SJSA1 (cell line): ENCODE measurements at regions not wholly inside any gene's neighbourhood (a gene's known extent, or its start where the extent isn't known, plus 50 kb on each side); places are given as distances from the start of the nearest gene placed in this dataset.

ENCODE experiments used
- DNase-seq, 2 experiments: peaks; one replicate each; pipeline ENCODE4 v3.0.0-alpha.2; 2015 to 2020; ENCODE audit warnings: low spot score in 2 of 2, low read depth in 1 of 2
- H3K27ac ChIP-seq: fragments of 250-450 bp; sonication (Bioruptor Pico); 2 replicates; pipeline ENCODE4 v1.5.1; 2020; ENCODE audit warnings: mild to moderate bottlenecking, moderate library complexity
- H3K27me3 ChIP-seq: fragments of 250-450 bp; sonication (Bioruptor Pico); replicated peaks from 2 replicates; pipeline ENCODE4 v1.5.1; 2020; ENCODE audit warnings: mild to moderate bottlenecking, moderate library complexity
- H3K36me3 ChIP-seq: fragments of 250-450 bp; sonication (Bioruptor Pico); 2 replicates; pipeline ENCODE4 v1.5.1; 2020; ENCODE audit warnings: mild to moderate bottlenecking
- H3K4me1 ChIP-seq: fragments of 250-450 bp; sonication (Bioruptor Pico); replicated peaks from 2 replicates; pipeline ENCODE4 v1.6.1; 2021; ENCODE audit warnings: mild to moderate bottlenecking
- H3K4me3 ChIP-seq: fragments of 250-450 bp; sonication (Bioruptor Pico); 2 replicates; pipeline ENCODE4 v1.5.1; 2020; ENCODE audit warnings: mild to moderate bottlenecking
- H3K9me3 ChIP-seq: fragments of 250-450 bp; sonication (Bioruptor Pico); replicated peaks from 2 replicates; pipeline ENCODE4 v1.5.1; 2020; ENCODE audit warnings: mild to moderate bottlenecking

DNA sequence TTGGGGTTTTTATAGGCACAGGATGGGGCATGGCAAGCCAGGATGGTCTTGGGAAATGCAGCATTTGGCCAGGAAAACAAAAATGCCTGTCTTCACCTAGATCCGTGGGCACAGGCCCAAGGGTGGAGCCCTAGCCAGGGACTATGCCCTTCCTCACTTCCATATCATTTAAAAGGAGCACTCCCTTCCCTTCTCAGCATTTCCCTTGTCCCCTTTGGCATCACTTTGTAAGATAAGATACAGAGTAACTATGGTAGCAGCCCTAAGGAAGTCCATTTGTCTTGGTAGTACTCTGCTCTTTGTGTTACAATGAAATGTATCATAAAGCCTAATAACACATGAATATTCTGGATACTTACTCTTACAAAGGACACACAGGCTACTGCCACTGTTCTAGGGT is 1092.6 kb upstream of the TENM4 start:
- Histone ChIP-seq H3K4me1 (no peaks in the 10 kb centered on the region), H3K9me3 (no peaks in the 10 kb centered on the region), H3K4me3 (no peak overlapping the region), H3K27me3 (no peaks in the 10 kb centered on the region), H3K27ac (no peak overlapping the region), H3K36me3 (no peaks in the 10 kb centered on the region)
- no peak for DNase-seq

DNA sequence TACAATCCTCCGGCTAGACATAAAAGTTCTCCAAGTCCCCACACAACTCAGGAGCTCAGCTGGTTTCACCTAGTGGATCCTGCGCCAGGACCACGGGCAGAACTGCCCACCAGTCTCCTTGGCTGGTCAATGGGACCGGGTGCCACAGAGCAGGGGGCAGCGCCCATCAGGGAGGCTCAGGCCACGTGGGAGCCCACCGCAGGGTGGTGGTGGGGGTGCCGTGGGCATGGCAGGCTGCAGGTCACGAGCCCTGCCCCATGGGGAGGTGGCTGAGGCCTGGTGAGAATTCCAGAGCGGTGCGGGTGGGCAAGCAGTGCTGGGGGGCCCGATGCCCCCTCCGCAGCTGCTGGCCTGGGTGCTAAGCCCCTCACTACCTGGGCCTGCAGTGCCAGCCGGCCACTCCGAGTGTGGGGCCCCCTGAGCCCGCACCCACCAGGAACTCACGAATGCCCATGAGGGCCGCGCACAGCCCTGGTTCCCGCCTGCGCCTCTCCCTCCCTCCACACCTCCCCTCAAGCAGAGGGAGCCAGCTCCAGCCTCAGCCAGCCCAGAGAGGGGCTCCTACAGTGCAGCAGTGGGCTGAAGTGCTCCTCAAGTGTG is 1091.9 kb upstream of the TENM4 start:
- DNase-seq: no peak
- Histone ChIP-seq H3K4me1 (no peaks in the 10 kb centered on the region), H3K9me3 (no peaks in the 10 kb centered on the region), H3K4me3 (no peak overlapping the region), H3K36me3 (no peaks in the 10 kb centered on the region), H3K27ac (no peak overlapping the region), H3K27me3 (no peaks in the 10 kb centered on the region)

DNA sequence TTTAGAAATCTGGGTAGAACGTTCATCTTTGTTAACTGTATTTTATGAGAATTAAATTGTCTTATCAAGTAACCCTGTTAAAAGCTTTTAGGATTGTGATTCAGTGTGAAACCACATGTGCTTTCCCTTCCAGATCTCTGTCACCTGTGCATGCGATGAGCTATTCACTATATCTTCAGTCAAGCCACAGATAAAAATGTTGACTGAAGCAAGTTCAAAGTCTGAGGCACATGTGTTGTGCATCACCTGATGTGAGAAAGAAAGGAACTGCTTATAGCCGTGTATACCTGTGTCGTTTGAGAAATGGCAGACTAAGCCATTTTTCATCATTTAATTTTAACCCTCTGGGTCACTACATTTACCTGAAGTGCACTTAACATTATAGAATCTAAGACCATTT is 1088.9 kb upstream of the TENM4 start:
- Histone ChIP-seq H3K27ac (no peak overlapping the region), H3K9me3 (no peaks in the 10 kb centered on the region)
- no peak for DNase-seq

DNA sequence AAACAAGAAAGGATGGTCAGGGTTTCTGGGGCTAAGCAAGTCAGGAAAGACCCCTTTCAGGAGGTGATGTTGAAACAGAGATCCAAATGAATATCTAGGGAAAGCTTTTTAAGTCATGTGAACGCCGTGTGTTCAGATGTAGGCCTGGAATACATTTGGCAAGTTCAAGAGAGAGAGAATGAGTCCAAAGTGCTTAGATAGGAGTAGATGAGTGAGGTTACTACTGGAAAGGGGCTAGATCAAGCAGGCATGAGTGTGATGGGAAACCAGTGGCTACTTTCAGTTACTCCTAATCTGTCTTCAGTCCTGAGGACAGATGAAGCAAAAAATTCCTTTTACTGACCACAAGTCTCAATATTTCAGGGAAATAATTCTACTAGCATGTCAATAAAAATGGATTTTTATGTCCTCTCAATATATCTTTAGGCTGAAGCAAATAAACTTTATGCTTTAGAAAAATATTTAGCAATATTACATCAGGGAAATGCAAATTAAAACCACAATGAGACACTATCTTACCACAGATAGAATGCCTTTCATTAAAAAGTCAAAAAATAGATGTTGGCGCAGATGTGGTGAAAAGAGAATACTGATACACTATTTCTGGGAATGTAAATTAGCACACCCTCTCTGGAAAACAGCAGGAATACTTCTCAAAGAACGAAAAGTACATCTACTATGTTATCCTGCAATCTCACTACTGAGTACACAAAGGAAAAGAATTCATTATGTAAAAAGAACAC is 1085.0 kb upstream of the TENM4 start:
- H3K4me1 ChIP-seq: no peaks in the 10 kb centered on the region
- no peak overlapping the region for H3K27ac ChIP-seq
- H3K36me3 ChIP-seq: no peaks in the 10 kb centered on the region
- no peaks in the 10 kb centered on the region for H3K9me3 ChIP-seq
- DNase-seq: no peak
- H3K27me3 ChIP-seq: no peaks in the 10 kb centered on the region
- H3K4me3 ChIP-seq: no peak overlapping the region

More for the DNA sequence above, 1088.9 kb upstream of the TENM4 start:
- Histone ChIP-seq H3K4me1 (no peaks in the 10 kb centered on the region), H3K36me3 (no peaks in the 10 kb centered on the region), H3K4me3 (no peak overlapping the region), H3K27me3 (no peaks in the 10 kb centered on the region)

DNA sequence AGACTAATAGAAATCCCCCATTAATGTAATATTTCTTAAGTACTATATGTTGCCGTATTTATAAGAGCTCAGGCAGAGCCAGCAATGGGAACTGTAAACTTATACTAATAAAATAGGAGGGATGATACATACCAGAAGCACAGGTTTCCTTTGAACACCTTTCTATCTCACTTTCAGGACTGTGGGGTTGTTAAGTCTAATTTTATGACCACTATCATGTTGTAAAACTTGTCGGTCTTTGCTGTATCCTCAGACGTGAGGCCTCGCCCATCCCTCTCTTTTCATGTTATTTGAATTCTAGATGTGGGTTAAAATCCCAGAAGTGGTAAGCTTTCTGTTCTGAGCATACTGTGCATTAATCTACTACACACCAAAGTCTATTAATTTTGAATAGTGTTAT is 1083.5 kb upstream of the TENM4 start:
- Histone ChIP-seq H3K4me3 (no peak overlapping the region), H3K4me1 (no peaks in the 10 kb centered on the region), H3K27me3 (no peaks in the 10 kb centered on the region), H3K27ac (no peak overlapping the region), H3K9me3 (no peaks in the 10 kb centered on the region), H3K36me3 (no peaks in the 10 kb centered on the region)
- DNase-seq: no peak

DNA sequence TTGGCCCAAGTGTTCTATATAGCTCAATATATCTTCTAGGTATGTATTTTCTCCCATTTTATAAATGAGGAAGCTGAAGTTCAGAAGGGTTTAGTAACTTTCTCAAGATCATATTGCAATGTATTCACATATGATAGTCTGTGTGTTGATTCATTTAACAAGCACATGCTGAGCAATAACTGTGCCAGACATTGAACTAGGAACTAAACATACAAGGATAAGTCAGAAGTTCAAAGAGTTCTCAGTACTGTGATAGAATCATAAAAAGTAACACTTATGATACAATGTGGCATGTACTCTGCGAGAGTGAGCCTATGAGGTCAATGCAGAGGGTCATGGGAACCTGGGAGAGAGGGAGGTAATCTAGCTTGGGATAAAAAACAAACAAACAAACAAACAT is 1082.2 kb upstream of the TENM4 start:
- H3K36me3 ChIP-seq: no peaks in the 10 kb centered on the region
- H3K4me1 ChIP-seq: no peaks in the 10 kb centered on the region
- no peak overlapping the region for H3K27ac ChIP-seq
- DNase-seq: no peak
- H3K4me3 ChIP-seq: no peak overlapping the region
- no peaks in the 10 kb centered on the region for H3K9me3 ChIP-seq
- H3K27me3 ChIP-seq: no peaks in the 10 kb centered on the region

DNA sequence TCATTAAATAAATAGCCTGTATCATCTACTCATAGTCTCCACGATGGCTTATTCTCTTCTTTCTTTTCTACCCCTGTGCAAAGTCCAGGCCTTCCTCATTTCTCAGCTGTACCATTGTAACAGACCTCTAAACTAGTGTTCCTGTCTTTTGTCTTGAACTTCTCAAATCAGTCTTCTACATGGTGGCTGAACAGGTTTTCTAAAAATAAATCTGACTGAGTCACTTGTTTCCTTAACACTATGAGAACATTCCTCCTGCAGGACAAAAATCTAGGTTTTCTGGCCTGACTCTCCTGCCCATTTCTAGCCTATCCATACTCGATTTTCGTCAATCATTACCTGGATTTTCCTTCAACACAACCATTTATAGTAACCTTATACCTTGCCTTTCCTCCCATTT is 1080.8 kb upstream of the TENM4 start:
- Histone ChIP-seq H3K4me1 (no peaks in the 10 kb centered on the region), H3K36me3 (no peaks in the 10 kb centered on the region), H3K27me3 (no peaks in the 10 kb centered on the region), H3K4me3 (no peak overlapping the region), H3K9me3 (no peaks in the 10 kb centered on the region), H3K27ac (no peak overlapping the region)
- DNase-seq: no peak

DNA sequence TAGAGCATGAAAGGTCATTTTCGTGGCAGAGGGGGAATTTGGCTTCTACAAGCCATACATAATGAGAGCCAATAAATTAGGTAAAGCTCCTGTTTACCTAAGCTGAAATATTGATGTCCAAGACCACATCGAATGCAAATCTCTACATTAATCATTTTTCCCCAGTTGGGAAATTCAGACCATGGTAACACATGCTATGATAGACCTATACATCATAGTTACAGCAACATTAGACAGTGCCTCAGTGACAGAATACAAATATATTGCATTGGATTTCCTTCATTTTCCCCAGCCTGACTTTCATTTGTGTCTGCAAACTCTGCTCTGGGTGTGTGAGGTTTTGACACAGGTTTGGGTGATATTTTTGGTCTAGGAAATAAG is 1079.7 kb upstream of the TENM4 start:
- Histone ChIP-seq H3K4me1 (no peaks in the 10 kb centered on the region), H3K36me3 (no peaks in the 10 kb centered on the region), H3K9me3 (no peaks in the 10 kb centered on the region), H3K4me3 (no peak overlapping the region), H3K27ac (no peak overlapping the region), H3K27me3 (no peaks in the 10 kb centered on the region)
- DNase-seq: no peak

DNA sequence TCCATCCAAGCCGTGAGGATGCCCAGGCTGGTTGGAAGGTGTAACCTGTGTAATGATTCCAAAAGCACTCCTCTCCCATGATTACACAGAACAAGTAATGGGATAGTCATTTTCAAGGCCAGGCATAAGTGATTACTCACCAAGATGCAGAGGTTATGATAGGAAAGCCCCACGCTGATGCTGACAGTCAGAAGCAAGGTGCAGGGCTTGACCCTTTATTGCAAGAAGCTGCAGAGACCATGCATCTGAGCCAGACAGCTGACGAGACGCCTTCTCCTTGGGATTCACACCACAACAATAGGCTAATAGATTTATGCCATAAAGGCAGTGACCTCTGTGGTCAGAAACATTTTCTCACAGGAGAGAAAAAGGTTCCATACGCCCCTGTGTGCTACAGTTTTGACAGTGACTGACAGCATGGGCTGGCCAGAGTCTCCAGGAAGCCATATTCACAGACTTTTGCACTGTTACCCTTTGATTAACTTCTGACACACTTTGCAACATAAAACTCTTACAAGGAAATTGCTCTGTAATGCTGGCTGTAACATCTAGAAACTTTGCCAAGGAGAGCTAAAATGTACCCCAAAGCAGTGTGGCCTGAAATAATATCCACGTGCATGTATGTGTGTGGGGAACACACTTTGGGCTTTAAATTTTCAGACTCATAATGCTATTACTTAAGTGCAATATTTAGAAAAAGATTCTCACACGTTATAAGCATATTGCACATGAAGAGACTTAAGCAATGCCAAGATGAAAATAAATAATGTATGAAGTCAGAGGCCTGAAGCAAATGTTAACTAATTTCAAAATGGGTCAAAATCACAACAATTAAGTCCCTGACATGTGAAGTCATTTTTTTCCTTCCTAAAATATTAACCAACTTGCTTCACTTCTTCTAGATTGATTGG is 1079.0 kb upstream of the TENM4 start:
- Histone ChIP-seq H3K27me3 (no peaks in the 10 kb centered on the region), H3K9me3 (no peaks in the 10 kb centered on the region), H3K36me3 (no peaks in the 10 kb centered on the region), H3K27ac (no peak overlapping the region), H3K4me3 (no peak overlapping the region), H3K4me1 (no peaks in the 10 kb centered on the region)
- DNase-seq: no peak

DNA sequence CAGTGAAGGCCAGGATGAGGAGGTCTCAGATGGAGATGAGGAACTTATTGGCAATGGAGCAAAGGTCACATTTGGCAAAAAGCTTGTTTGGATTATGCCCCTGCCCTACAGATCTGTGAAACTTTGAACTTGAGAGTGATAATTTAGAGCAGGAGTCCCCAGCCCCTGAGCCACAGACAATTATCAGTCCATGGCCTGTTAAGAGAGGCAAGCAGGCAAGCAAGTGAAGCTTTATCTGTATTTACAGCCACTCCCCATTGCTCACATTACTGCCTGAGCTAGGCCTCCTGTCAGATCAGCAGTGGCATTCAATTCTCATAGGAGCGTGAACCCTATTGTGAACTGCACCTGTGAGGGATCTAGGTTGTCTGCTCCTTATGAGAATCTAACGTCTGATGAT is 1076.9 kb upstream of the TENM4 start:
- Histone ChIP-seq H3K36me3 (no peaks in the 10 kb centered on the region), H3K4me3 (no peak overlapping the region), H3K27ac (no peak overlapping the region), H3K9me3 (no peaks in the 10 kb centered on the region), H3K27me3 (no peaks in the 10 kb centered on the region), H3K4me1 (no peaks in the 10 kb centered on the region)
- DNase-seq: no peak

DNA sequence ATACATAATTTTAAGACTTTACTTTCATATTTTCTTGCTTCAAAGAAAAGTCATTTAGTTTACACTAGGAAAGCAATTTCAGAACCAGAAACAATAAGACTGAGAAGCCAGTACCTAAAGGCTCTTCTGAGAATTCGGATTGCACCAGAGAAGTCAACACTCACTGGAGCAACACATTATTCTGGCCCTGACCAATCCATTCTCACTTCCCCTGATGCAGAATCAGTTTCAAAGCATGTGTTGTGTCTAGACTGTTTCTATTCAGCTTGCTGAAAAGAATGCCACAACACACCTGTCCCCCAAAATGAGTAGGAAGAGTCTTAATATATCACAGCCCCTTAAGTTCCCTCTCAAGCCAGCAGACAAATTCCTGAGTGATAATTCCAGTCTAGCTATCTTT is 1074.3 kb upstream of the TENM4 start:
- H3K27me3 ChIP-seq: no peaks in the 10 kb centered on the region
- DNase-seq: no peak
- no peak overlapping the region for H3K27ac ChIP-seq
- H3K36me3 ChIP-seq: no peaks in the 10 kb centered on the region
- H3K9me3 ChIP-seq: no peaks in the 10 kb centered on the region
- no peaks in the 10 kb centered on the region for H3K4me1 ChIP-seq
- no peak overlapping the region for H3K4me3 ChIP-seq

DNA sequence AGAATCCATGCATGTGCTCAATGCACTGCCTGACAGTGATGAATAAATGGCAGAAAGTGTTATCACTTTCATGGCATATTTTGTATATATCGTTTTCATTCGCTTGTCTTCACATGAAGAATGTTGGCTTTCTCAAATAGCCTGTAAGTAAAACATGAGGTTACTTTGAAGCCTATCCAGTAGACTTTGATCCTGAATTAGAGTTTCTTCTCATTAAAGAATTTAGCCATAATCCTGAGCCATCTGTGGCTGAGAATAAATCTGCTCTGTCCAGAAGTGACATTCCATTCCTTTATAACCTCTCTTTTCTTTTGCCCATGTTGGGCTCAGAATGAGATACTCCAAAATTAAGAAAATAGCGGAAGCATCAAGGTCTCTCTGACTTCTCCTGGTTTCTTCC is 1071.7 kb upstream of the TENM4 start:
- H3K9me3 ChIP-seq: no peaks in the 10 kb centered on the region
- DNase-seq: no peak
- H3K4me3 ChIP-seq: no peak overlapping the region
- H3K36me3 ChIP-seq: no peaks in the 10 kb centered on the region
- H3K4me1 ChIP-seq: no peaks in the 10 kb centered on the region
- no peak overlapping the region for H3K27ac ChIP-seq
- H3K27me3 ChIP-seq: no peaks in the 10 kb centered on the region

DNA sequence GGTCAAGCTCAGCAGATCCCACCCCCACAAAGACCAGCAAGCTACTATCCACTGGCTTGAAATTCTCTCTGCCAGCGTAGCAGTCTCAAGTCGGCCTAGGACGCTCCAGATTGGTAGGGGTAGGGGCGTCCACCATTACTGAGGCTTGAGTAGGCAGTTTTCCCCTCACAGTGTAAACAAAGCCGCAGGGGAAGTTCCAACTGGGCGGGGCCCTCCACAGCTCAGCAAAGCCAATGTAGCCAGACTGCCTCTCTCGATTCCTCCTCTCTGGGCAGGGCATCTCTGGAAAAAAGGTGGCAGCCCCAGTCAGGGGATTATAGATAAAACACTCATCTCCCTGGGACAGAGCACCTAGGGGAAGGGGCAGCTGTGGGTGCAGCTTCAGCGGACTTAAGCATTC is 1064.9 kb upstream of the TENM4 start:
- no peaks in the 10 kb centered on the region for H3K4me1 ChIP-seq
- no peak for DNase-seq
- H3K36me3 ChIP-seq: no peaks in the 10 kb centered on the region
- H3K27me3 ChIP-seq: no peaks in the 10 kb centered on the region
- no peak overlapping the region for H3K27ac ChIP-seq
- no peaks in the 10 kb centered on the region for H3K9me3 ChIP-seq
- no peak overlapping the region for H3K4me3 ChIP-seq

DNA sequence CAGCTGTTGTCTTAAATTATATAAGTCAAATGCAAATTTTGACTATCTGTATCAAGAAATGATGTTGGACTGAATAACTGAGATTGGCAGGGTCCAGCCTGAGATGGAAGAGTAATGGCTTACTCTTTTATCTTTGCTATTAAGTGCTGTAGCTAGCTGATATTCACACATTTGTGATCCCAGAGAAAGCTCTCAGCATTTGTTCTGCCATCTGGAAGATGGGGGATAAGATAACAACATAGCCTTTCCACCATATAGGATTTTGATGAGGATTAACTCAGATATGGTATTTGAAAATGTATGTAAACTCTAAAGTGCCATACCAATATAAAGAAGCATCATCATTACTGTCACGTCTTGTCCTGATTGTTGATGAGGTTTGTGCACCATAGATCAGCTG is 1063.2 kb upstream of the TENM4 start:
- DNase-seq: no peak

More for the DNA sequence above, 1063.2 kb upstream of the TENM4 start:
- Histone ChIP-seq H3K27ac (no peak overlapping the region), H3K27me3 (no peaks in the 10 kb centered on the region), H3K4me1 (no peaks in the 10 kb centered on the region), H3K36me3 (no peaks in the 10 kb centered on the region), H3K9me3 (no peaks in the 10 kb centered on the region), H3K4me3 (no peak overlapping the region)
